ENCODE measurements at regions not wholly inside any gene's neighbourhood (a gene's known extent, or its start where the extent isn't known, plus 50 kb on each side); places are given as distances from the start of the nearest gene placed in this dataset.

DNA sequence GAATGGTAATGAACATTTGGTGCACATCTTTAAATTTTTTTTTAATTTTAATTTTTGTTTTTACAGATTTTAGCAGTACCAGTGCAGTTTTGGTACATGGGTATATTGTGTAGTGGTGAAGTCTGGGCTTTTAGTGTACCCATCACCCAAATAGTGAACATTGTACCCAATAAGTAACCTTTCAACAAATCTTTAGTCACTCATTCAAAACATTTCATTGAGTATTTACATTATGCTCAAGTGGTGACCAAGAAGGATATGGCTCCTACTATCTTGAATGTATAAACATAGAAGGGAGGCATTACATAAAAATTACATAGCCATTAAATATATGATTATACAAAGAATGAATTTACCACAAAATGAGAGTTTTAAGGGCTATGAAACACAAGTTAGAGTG is 223.3 kb downstream of the SPRY1 start:
- no peak for TF ChIP-seq CTCF (conservative IDR thresholded peaks at IDR 0.05)
- no peak for TF ChIP-seq ZFX (IDR thresholded peaks at IDR 0.05)
